Prostate gland (tissue), 2 donors: ENCODE measurements at regions not wholly inside any gene's neighbourhood (a gene's known extent, or its start where the extent isn't known, plus 50 kb on each side); places are given as distances from the start of the nearest gene placed in this dataset.

Experiments
- CTCF ChIP-seq, 4 experiments: fragments of 200-600 bp in 2 of 4; fragments of 450-650 bp in 2 of 4; sonication (generic) in 2 of 4; IDR thresholded peaks; 1 replicate in 3 of 4; 2 replicates in 1 of 4; pipeline ENCODE4 v1.5.1; 2016 to 2019; ENCODE audit warnings: antibody characterized with exemption in 4 of 4, mild to moderate bottlenecking in 2 of 4, moderate library complexity in 2 of 4
- POLR2A ChIP-seq: fragments of 450-650 bp; IDR thresholded peaks from one replicate; pipeline ENCODE4 v1.6.1; 2016; ENCODE audit warnings: antibody characterized with exemption, mild to moderate bottlenecking
- POLR2AphosphoS5 ChIP-seq: sonication (generic); formaldehyde crosslinking; IDR thresholded peaks from one replicate; pipeline ENCODE4 v1.6.1; 2017; ENCODE audit warnings: antibody characterized with exemption

DNA sequence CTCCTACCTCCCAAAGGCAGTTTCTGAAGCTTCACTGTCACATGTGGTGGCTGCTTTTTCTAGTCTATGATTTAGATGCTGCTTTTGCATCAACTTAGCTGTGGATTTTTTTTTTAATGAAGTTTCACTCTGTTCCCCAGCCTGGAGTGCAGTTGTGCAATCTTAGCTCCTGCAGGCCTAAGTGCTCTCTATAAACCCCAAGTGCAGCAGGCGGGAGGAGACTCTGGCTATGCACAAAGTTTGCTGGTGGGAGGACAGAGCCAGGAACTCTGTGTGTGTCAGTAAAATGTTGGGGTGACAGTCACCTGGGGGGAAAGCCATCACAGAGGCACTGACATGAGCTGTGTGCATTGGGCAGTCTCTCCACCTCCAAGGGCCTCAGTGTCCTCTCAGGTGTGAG lies 138.8 kb upstream of the FAM20C start:
- TF ChIP-seq CTCF (IDR thresholded peaks at IDR 0.05) (no peak), POLR2A (no peak), POLR2AphosphoS5 (no peak)
